GM23338 (cell line): ENCODE measurements at regions not wholly inside any gene's neighbourhood (a gene's known extent, or its start where the extent isn't known, plus 50 kb on each side); places are given as distances from the start of the nearest gene placed in this dataset.

Experiments used
- ATAC-seq: fragments of 200-7000 bp; cut with Tn5 transposase; 3 replicates; pipeline ENCODE4 v1.9.1; 2020
- DNase-seq: peaks from one replicate; pipeline ENCODE4 v3.0.0-alpha.2; 2015; ENCODE audit warnings: low spot score
- H2AFZ ChIP-seq: fragments of 200-600 bp; sonication (generic); 2 replicates; pipeline ENCODE4 v1.8.0; 2016; ENCODE audit warnings: antibody characterized with exemption, mild to moderate bottlenecking, moderate library complexity
- H3F3A ChIP-seq: fragments of 200-600 bp; sonication (generic); replicated peaks from 2 replicates; pipeline ENCODE4 v1.8.0; 2017; ENCODE audit warnings: antibody characterized with exemption, mixed run types, low read depth
- H3K27ac ChIP-seq: fragments of 200-600 bp; sonication (generic); 2 replicates; pipeline ENCODE4 v1.6.1; 2016; ENCODE audit warnings: low read depth
- H3K27me3 ChIP-seq: fragments of 200-600 bp; sonication (generic); 2 replicates; pipeline ENCODE4 v1.8.0; 2016; ENCODE audit warnings: mild to moderate bottlenecking, mixed run types, moderate library complexity; ENCODE audit not compliant: insufficient read depth
- H3K36me3 ChIP-seq: fragments of 200-600 bp; sonication (generic); 2 replicates; pipeline ENCODE4 v1.8.0; 2016; ENCODE audit warnings: mild to moderate bottlenecking; ENCODE audit not compliant: insufficient read depth
- H3K4me1 ChIP-seq: fragments of 200-600 bp; sonication (generic); 2 replicates; pipeline ENCODE4 v1.8.0; 2016; ENCODE audit warnings: mild to moderate bottlenecking, moderate library complexity; ENCODE audit not compliant: insufficient read depth
- H3K4me2 ChIP-seq: fragments of 200-600 bp; sonication (generic); 2 replicates; pipeline ENCODE4 v1.7.1; 2017; ENCODE audit warnings: mixed run types
- H3K4me3 ChIP-seq: fragments of 200-600 bp; sonication (generic); 2 replicates; pipeline ENCODE4 v1.6.1; 2016; ENCODE audit warnings: mixed run types
- H3K79me2 ChIP-seq: fragments of 200-600 bp; sonication (generic); replicated peaks from 2 replicates; pipeline ENCODE4 v1.8.0; 2017; ENCODE audit warnings: mild to moderate bottlenecking; ENCODE audit not compliant: insufficient read depth
- H3K9me2 ChIP-seq: fragments of 200-600 bp; sonication (generic); 2 replicates; pipeline ENCODE4 v1.8.0; 2017; ENCODE audit not compliant: insufficient read depth
- H4K20me1 ChIP-seq: fragments of 200-600 bp; sonication (generic); replicated peaks from 2 replicates; pipeline ENCODE4 v1.8.0; 2017; ENCODE audit warnings: mild to moderate bottlenecking; ENCODE audit not compliant: insufficient read depth
- H3K27ac Mint-ChIP-seq: 2 replicates; pipeline ENCODE4 v1.8.0; 2020; ENCODE audit warnings: inconsistent platforms, mild to moderate bottlenecking, moderate library complexity, mixed read lengths
- H3K27me3 Mint-ChIP-seq: 3 replicates; pipeline ENCODE4 v1.8.0; 2022; ENCODE audit warnings: low read depth, mild to moderate bottlenecking, moderate library complexity, mixed read lengths, inconsistent platforms; ENCODE audit not compliant: insufficient read depth, poor library complexity
- H3K36me3 Mint-ChIP-seq: 3 replicates; pipeline ENCODE4 v1.8.0; 2021; ENCODE audit warnings: low read depth, mild to moderate bottlenecking, inconsistent platforms, moderate library complexity, mixed read lengths
- H3K4me1 Mint-ChIP-seq: 3 replicates; pipeline ENCODE4 v1.8.0; 2020; ENCODE audit warnings: mild to moderate bottlenecking, inconsistent platforms, mixed read lengths
- H3K4me3 Mint-ChIP-seq: 3 replicates; pipeline ENCODE4 v1.8.0; 2021; ENCODE audit warnings: moderate library complexity, mild to moderate bottlenecking, inconsistent platforms, mixed read lengths
- H3K9me3 Mint-ChIP-seq: 3 replicates; pipeline ENCODE4 v1.8.0; 2020; ENCODE audit warnings: moderate library complexity, mild to moderate bottlenecking, inconsistent platforms, mixed read lengths
- CREB1 ChIP-seq: fragments of 250-450 bp; sonication (Bioruptor Pico); IDR thresholded peaks from 2 replicates; pipeline ENCODE4 v1.5.0; 2020; ENCODE audit warnings: low read depth, mild to moderate bottlenecking, moderate library complexity
- CTCF ChIP-seq, 2 experiments: fragments of 200-600 bp in 1 of 2; sonication (generic) in 1 of 2; conservative IDR thresholded peaks; 2 replicates each; pipeline versions ENCODE4 v1.5.1 to v1.6.1; 2016 to 2017; ENCODE audit warnings: antibody characterized with exemption in 2 of 2, low read depth in 2 of 2, mild to moderate bottlenecking in 2 of 2, moderate library complexity in 1 of 2
- EZH2 ChIP-seq: fragments of 200-600 bp; sonication (generic); IDR thresholded peaks from one replicate; pipeline ENCODE4 v1.8.0; 2017; ENCODE audit warnings: antibody characterized with exemption, mild to moderate bottlenecking, low read depth; ENCODE audit not compliant: unreplicated experiment
- EZH2phosphoT487 ChIP-seq: fragments of 200-600 bp; sonication (generic); IDR thresholded peaks from one replicate; pipeline ENCODE4 v1.8.1; 2018; ENCODE audit warnings: antibody characterized with exemption; ENCODE audit not compliant: unreplicated experiment
- JUNB ChIP-seq: IDR thresholded peaks from one replicate; pipeline ENCODE4 v1.6.1; 2016; ENCODE audit warnings: antibody characterized with exemption; ENCODE audit not compliant: unreplicated experiment
- NANOG ChIP-seq: IDR thresholded peaks from 2 replicates; pipeline ENCODE4 v1.6.1; 2016; ENCODE audit warnings: antibody characterized with exemption, borderline replicate concordance
- POLR2AphosphoS5 ChIP-seq: IDR thresholded peaks from 2 replicates; pipeline ENCODE4 v1.6.1; 2016; ENCODE audit warnings: antibody characterized with exemption, low read depth
- REST ChIP-seq: IDR thresholded peaks from one replicate; pipeline ENCODE4 v1.6.1; 2018; ENCODE audit warnings: antibody characterized with exemption; ENCODE audit not compliant: unreplicated experiment
- STAT1 ChIP-seq: IDR thresholded peaks from one replicate; pipeline ENCODE4 v1.6.1; 2016; ENCODE audit warnings: antibody characterized with exemption; ENCODE audit not compliant: unreplicated experiment
- ZNF114 ChIP-seq: fragments of 250-450 bp; sonication (Bioruptor Pico); IDR thresholded peaks from 2 replicates; pipeline ENCODE4 v1.5.0; 2020; ENCODE audit warnings: mild to moderate bottlenecking, moderate library complexity
- ZNF331 ChIP-seq: fragments of 250-450 bp; sonication (Bioruptor Pico); IDR thresholded peaks from 2 replicates; pipeline ENCODE4 v1.5.0; 2020; ENCODE audit warnings: low read depth, mild to moderate bottlenecking, moderate library complexity
- TF ChIP-seq, protein P1 (sequence below): fragments of 250-450 bp; sonication (Bioruptor Pico); IDR thresholded peaks from 2 replicates; pipeline ENCODE4 v1.5.0; 2020; ENCODE audit warnings: mild to moderate bottlenecking, moderate library complexity
- TF ChIP-seq, protein P2 (sequence below): IDR thresholded peaks from 2 replicates; pipeline ENCODE4 v1.6.1; 2016; ENCODE audit warnings: antibody characterized with exemption

DNA sequence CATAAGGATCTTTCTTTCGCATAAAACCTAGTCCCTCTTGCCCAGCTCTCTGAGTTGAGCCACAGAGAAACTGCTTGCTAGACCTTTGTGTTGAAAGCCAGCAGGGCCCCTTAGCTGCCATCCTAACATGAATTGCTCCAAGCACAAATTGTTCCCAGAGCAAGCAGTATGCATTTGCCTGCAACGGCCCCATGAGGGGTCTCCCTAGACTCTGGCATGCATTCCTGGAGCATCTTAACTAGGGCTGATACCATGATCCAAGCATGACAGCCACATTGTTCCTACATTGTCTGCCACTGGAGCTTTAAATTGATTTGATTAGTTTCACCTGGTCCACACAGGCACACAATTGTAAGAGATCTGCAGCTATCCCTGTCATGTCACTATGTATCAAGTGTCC is 428.1 kb downstream of the TAFA4 start:
- TF ChIP-seq ZNF331 (CRISPR knock-in tag) (no peak), REST (no peak), ZNF114 (CRISPR knock-in tag) (no peak), CTCF (conservative IDR thresholded peaks at IDR 0.05; ENCODE audit: low read depth in 2 of 2) (no peak), POLR2AphosphoS5 (no peak), EZH2 (no peak), NANOG (no peak), EZH2phosphoT487 (no peak), CREB1 (CRISPR knock-in tag) (no peak), JUNB (no peak), STAT1 (no peak)
- TF ChIP-seq, protein P1, sequence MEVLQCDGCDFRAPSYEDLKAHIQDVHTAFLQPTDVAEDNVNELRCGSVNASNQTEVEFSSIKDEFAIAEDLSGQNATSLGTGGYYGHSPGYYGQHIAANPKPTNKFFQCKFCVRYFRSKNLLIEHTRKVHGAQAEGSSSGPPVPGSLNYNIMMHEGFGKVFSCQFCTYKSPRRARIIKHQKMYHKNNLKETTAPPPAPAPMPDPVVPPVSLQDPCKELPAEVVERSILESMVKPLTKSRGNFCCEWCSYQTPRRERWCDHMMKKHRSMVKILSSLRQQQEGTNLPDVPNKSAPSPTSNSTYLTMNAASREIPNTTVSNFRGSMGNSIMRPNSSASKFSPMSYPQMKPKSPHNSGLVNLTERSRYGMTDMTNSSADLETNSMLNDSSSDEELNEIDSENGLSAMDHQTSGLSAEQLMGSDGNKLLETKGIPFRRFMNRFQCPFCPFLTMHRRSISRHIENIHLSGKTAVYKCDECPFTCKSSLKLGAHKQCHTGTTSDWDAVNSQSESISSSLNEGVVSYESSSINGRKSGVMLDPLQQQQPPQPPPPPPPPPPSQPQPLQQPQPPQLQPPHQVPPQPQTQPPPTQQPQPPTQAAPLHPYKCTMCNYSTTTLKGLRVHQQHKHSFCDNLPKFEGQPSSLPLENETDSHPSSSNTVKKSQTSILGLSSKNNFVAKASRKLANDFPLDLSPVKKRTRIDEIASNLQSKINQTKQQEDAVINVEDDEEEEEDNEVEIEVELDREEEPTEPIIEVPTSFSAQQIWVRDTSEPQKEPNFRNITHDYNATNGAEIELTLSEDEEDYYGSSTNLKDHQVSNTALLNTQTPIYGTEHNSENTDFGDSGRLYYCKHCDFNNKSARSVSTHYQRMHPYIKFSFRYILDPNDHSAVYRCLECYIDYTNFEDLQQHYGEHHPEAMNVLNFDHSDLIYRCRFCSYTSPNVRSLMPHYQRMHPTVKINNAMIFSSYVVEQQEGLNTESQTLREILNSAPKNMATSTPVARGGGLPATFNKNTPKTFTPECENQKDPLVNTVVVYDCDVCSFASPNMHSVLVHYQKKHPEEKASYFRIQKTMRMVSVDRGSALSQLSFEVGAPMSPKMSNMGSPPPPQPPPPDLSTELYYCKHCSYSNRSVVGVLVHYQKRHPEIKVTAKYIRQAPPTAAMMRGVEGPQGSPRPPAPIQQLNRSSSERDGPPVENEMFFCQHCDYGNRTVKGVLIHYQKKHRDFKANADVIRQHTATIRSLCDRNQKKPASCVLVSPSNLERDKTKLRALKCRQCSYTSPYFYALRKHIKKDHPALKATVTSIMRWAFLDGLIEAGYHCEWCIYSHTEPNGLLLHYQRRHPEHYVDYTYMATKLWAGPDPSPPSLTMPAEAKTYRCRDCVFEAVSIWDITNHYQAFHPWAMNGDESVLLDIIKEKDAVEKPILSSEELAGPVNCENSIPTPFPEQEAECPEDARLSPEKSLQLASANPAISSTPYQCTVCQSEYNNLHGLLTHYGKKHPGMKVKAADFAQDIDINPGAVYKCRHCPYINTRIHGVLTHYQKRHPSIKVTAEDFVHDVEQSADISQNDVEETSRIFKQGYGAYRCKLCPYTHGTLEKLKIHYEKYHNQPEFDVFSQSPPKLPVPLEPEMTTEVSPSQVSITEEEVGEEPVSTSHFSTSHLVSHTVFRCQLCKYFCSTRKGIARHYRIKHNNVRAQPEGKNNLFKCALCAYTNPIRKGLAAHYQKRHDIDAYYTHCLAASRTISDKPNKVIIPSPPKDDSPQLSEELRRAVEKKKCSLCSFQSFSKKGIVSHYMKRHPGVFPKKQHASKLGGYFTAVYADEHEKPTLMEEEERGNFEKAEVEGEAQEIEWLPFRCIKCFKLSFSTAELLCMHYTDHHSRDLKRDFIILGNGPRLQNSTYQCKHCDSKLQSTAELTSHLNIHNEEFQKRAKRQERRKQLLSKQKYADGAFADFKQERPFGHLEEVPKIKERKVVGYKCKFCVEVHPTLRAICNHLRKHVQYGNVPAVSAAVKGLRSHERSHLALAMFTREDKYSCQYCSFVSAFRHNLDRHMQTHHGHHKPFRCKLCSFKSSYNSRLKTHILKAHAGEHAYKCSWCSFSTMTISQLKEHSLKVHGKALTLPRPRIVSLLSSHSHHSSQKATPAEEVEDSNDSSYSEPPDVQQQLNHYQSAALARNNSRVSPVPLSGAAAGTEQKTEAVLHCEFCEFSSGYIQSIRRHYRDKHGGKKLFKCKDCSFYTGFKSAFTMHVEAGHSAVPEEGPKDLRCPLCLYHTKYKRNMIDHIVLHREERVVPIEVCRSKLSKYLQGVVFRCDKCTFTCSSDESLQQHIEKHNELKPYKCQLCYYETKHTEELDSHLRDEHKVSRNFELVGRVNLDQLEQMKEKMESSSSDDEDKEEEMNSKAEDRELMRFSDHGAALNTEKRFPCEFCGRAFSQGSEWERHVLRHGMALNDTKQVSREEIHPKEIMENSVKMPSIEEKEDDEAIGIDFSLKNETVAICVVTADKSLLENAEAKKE: no peak
- TF ChIP-seq, protein P2, sequence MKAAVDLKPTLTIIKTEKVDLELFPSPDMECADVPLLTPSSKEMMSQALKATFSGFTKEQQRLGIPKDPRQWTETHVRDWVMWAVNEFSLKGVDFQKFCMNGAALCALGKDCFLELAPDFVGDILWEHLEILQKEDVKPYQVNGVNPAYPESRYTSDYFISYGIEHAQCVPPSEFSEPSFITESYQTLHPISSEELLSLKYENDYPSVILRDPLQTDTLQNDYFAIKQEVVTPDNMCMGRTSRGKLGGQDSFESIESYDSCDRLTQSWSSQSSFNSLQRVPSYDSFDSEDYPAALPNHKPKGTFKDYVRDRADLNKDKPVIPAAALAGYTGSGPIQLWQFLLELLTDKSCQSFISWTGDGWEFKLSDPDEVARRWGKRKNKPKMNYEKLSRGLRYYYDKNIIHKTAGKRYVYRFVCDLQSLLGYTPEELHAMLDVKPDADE: no peak
- no peaks in the 10 kb centered on the region for H3K4me1 ChIP-seq
- H3K36me3 ChIP-seq: no peaks in the 10 kb centered on the region
- Mint-ChIP-seq H3K4me3 (no peak overlapping the region), H3K36me3 (no peaks in the 10 kb centered on the region), H3K27ac (no peak overlapping the region), H3K27me3 (no peaks in the 10 kb centered on the region), H3K9me3 (no peaks in the 10 kb centered on the region; the same call in 2 of the 3 replicates), H3K4me1 (no peaks in the 10 kb centered on the region; the same call in 2 of the 3 replicates)
- ATAC-seq (peak; percentile 58), DNase-seq (peak; percentile 11)
- no peak overlapping the region for H3K4me3 ChIP-seq
- no peak overlapping the region for H3K4me2 ChIP-seq
- peak overlapping the region; percentile 67; the same call in 1 of the 2 replicates for H2AFZ ChIP-seq
- no peaks in the 10 kb centered on the region for H3K79me2 ChIP-seq
- H3K27ac ChIP-seq: no peak overlapping the region
- no peaks in the 10 kb centered on the region for H3K27me3 ChIP-seq
- H3K9me2 ChIP-seq: 0 out of 2 replicates have a peak, but pooled peaks cover 10% of the 10 kb centered on the region
- H4K20me1 ChIP-seq: no peaks in the 10 kb centered on the region
- no peaks in the 10 kb centered on the region for H3F3A ChIP-seq
